HG03457 (cell line): ENCODE measurements at regions not wholly inside any gene's neighbourhood (a gene's known extent, or its start where the extent isn't known, plus 50 kb on each side); places are given as distances from the start of the nearest gene placed in this dataset.

ENCODE experiments used
- ATAC-seq: cut with Tn5 transposase; IDR thresholded peaks from one replicate; pipeline ENCODE4 v1.9.1; 2021; ENCODE audit warnings: moderate number of reproducible peaks; ENCODE audit not compliant: unreplicated experiment

DNA sequence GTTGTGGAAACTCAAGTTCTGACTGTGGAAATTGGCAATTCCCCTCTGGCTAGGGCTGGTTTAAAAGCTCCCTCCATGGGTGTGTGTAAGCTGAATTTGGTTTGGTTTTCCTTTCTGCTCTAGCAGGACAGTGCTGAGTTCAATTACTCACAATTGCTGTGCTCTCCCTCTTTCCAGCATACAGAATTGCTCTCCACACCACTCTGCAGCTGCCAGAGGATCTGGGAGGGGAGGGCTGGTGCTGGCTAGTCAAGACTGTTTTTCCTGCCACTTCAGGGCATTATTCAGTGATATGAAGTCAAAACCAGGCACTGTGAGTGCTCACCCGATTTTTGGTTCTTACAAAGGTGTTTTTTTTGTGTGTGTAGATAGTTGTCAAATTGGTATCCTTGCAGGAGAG lies 336.9 kb upstream of the SLC24A2 start:
- no peak for ATAC-seq

DNA sequence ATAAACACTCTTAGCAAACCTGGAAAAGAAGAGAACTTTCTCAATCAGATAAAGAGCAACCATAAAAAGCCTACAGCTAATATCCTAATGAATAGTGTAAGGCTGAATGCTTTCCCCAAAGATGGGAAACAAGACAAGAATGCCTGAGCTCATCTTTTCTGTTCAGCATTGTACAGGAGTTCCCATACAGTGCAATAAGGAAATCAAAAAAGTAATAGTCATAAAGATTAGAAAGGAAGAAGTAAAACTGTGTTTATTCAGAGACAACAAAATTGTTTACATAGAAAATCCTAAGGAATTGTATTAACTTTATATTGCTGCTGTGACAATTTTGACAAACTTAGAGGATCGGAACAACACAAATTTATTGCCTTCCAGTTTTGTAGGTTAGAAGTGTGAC lies 330.7 kb upstream of the SLC24A2 start:
- no peak for ATAC-seq

DNA sequence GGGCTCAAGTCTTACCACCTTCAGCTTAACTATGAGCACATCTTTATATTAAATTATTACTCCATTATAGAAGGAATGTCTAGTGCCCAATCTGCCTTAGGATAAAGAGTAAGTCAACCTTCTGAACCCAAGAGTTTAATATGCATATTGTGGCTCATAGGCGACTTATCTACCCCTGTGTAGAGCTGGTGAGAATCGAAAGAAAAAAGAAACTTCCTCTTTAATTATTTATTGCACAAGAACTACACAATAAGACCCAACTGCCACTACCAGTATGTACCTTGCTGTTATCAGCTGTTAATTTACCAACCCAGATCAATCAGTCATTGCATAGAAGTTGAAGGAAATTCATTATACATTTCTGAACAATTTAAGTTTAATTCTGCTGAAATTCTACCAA lies 329.1 kb upstream of the SLC24A2 start:
- no peak for ATAC-seq

DNA sequence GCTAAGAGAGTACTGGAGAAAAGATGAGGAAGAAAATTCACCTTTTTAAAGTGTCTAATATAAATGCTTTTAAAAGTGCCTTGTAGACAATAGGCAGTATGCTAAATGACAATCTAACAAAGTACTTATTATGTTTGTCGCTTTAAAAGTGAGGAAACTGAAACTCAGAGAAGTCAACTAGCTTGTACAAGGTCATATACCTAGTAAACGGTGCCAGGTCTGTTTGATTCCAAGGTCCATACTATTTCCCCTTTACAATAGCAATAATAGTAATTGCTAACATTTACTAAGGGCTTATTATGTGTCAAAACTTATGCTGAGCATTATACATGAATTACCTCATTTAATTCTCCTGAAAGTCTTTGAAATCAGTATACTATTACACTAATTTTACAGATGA lies 328.6 kb upstream of the SLC24A2 start:
- ATAC-seq: no peak

DNA sequence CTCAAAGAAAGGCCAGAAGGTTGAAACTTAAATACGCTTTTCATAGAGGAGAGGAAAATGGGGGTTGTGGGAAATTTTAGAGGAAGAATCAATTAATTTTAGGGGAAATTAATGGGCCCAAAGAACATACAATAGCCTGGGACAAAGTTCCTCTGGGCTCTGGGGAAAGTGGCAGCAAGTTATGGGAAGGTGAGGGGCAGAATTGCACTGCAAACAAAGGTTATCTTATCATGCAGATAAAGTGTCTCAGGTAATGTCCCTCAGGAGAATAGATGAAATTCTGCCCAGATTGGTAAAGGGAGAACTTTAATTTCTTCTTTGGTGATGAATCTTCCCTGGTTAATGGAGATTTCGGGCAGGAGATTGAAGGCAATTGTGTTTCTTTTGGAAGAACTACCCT lies 326.1 kb upstream of the SLC24A2 start:
- no peak for ATAC-seq

- no peak for ATAC-seq
Observed at GRCh38 chr9:20112205-20112783, 323.5 kb upstream of the SLC24A2 start.

- ATAC-seq: no peak
Observed at GRCh38 chr9:20111173-20111843, 322.5 kb upstream of the SLC24A2 start.

DNA sequence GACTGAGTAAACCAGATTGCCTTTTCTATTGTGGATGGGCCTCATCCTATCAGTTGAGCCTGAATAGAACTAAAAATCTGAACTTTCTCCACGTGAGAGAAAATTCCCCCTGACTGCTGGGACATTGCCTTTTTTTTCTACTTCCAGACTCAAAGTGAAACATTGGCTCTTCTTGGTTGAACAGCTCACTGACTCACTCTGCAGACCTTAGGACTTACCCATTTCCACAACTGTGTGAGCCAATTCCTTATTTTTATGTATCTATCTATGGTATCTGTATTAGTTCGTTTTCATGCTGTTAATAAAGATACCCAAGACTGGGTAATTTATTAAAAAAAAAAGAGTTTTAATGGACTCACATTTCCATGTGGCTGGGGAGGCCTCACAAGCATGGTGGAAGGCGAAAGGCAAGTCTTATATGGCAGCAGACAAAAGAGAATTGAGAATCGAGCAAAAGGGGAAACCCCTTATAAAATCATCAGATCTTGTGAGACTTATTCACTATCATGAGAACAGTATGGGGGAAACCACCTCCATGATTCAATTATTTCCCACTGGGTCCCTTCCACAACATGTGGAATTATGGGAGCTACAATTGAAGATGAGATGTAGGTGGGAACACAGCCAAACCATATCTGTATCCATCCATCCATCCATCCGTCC lies 306.7 kb upstream of the SLC24A2 start:
- no peak for ATAC-seq

DNA sequence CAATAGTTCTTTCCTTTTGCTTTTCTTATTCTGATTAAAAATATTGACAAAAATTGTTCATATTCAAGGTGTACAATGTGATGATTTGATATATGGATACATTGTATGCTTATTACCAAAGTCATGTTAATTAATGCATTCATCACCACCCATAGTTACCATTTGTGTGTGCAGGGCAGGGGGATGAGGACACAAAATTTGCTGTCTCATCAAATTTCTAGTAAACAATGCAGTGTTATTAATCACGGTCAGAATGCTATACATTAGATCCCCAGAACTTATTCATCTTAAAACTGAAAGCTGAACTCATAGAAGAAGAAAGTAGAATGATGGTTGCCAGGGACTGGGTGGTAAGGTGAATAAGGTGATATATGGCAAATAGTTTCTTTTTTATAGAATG lies 303.7 kb upstream of the SLC24A2 start:
- ATAC-seq: no peak

- no peak for ATAC-seq
Observed at GRCh38 chr9:20087481-20087880, 298.6 kb upstream of the SLC24A2 start.

- ATAC-seq: no peak
Observed at GRCh38 chr9:20085842-20086241, 297.0 kb upstream of the SLC24A2 start.

DNA sequence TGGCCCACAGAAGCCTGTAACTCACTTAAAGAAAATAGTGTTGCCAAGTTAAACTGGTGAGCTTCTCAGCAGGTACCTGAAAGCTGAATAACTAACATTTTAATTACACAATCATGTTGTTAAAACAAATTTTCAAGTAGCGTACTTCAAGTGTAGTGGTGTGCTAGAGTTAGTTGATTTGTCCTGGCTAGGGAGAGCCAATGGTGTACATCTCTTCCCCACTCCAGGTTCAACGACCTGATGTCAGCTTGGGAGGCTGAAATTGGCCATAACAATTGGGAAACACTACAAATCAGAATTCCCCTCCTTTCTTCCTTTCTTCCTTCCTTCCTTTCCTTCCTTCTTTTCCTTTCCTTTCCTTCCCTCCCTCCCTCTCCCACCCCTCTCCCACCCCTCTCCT lies 295.3 kb upstream of the SLC24A2 start:
- ATAC-seq: no peak

DNA sequence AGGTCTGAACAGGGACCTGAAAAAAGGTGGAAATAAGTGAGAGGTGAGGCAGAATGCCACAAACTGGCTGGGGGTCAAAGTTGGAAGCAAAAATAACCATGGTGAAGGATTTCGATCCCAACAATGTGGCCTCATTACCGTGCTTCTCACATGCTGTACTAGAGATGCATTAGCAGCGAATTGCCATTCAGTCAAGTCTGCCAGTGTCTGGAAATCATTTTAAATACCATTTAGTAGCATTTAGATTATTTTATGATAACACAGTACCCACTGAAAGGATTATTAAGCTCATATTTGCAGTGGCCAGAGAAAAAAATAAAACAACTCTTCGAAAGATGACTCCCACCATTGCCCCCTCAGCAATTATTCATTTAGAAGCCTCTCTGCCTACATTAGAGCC lies 294.6 kb upstream of the SLC24A2 start:
- ATAC-seq: no peak

DNA sequence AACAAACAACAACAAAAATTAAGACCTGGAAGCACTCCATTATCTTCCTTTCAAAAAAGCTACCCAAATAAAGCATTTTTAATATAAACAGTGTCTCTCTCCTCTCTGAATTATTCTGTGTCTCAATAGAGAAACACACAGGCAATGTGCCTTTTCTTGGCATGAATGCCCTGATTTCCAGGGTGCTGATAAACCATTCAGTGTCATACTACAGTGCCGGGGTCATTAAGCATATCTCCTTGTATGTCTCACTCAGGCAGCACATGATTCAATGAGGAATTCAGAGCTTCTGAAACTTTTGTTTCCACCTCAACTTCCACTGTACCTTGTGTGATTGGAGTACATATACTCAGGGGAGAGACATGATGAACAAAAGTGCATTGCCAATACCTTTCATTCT lies 294.0 kb upstream of the SLC24A2 start:
- ATAC-seq: no peak

- ATAC-seq: no peak
Observed at GRCh38 chr9:20082406-20082805, 293.6 kb upstream of the SLC24A2 start.

DNA sequence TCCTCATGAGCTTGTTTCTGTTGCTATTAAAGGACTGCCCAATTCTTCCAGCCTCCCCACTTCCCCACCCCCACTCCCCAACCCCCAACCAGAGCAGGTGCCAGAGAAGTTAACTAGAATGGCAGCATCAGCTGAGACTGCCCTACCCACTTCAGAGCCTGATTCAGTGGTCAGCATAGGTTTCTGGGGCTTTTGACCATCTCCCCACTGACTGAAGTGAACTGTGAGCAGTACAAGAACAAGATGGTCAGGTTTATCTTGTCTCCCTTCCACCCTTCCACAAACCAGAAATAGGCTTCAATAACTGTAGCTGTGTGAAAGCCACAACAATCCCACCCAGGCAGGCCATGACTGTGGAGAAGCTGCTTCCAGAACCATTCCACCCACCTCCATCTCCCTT lies 289.4 kb upstream of the SLC24A2 start:
- no peak for ATAC-seq

- no peak for ATAC-seq
Observed at GRCh38 chr9:20074291-20074690, 285.5 kb upstream of the SLC24A2 start.

DNA sequence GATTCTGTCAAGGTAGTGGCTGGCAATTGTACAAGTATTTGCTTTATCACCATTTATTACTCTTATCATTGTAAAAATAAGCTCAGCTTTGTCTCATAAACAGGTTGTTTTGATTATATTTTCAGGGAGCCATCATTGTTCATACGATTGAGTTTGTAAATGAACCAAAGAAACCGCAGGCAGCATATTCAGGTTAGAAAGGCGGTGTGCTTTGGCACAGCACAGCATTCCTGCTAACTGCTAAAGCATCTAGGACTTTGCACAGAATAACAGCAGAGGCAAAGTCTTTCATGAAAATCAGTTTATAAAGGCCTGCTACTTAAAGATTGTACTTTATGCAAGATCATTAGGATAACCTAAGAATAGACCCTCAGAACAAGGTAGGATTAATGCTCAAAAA lies 281.5 kb upstream of the SLC24A2 start:
- ATAC-seq: no peak

- ATAC-seq: no peak
Observed at GRCh38 chr9:20065796-20066700, 277.2 kb upstream of the SLC24A2 start.

DNA sequence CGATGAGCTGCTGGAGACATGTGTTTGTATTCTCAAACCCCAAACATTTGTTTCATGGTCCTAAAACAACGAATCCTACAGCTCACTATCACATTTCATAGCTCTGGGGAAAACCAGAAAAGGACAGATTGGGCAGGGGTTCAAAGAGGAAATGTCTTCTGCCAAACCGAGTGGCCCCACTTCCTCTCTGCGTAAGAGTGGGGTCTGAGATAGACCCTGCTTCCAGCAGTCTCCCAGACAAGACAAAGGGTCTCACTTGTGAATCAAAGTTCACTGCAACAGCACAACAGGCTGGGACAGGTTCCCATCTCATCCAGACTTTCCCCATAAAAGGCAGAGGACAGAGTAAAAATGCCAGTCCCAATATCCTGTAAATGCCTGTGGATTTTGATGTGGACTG lies 276.2 kb upstream of the SLC24A2 start:
- ATAC-seq: no peak

- no peak for ATAC-seq
Observed at GRCh38 chr9:20054734-20055133, 265.9 kb upstream of the SLC24A2 start.

- ATAC-seq: no peak
Observed at GRCh38 chr9:20048985-20049384, 260.1 kb upstream of the SLC24A2 start.
